MM.1S (cell line): ENCODE measurements at regions not wholly inside any gene's neighbourhood (a gene's known extent, or its start where the extent isn't known, plus 50 kb on each side); places are given as distances from the start of the nearest gene placed in this dataset.

ENCODE experiments used
- CTCF ChIP-seq: fragments of 300-600 bp; sonication (generic); IDR thresholded peaks from 2 replicates; pipeline ENCODE4 v1.5.1; 2016; ENCODE audit warnings: antibody characterized with exemption, low read length, mixed read lengths
- EZH2 ChIP-seq: fragments of 300-600 bp; sonication (generic); optimal IDR thresholded peaks from 2 replicates; pipeline ENCODE3; 2017; ENCODE audit warnings: low read depth, mild to moderate bottlenecking, antibody characterized with exemption, low read length, mixed read lengths

GRCh38 chr13:79682164-79682563 lies 201.2 kb downstream of the NDFIP2 start:
- TF ChIP-seq CTCF = no peak
- TF ChIP-seq EZH2 = no peak
